ENCODE measurements at regions not wholly inside any gene's neighbourhood (a gene's known extent, or its start where the extent isn't known, plus 50 kb on each side); places are given as distances from the start of the nearest gene placed in this dataset.
"Not testable (repeated sequence)": the region's sequence is repeated elsewhere in the genome, so short reads cannot be mapped to it uniquely, and the experiment has no call there.

DNA sequence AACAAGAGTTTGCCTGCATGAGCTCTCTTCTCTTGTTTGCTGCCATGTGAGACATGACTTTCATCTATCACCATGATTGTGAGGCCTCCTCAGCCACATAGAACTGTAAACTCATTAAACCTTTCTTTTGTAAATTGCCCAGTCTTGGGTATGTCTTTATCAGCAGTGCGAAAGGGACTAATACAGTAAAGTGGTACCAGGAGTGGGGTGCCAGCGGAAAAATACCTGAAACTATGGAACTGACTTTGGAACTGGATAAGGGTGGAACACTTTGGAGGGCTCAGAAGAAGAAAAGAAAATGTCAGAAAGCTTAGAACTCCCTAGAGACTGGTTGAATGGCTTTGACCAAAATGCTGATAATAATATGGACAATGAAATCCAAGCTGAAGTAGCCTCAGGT lies 260.9 kb downstream of the DSC3 start:
- TF ChIP-seq, protein P1, sequence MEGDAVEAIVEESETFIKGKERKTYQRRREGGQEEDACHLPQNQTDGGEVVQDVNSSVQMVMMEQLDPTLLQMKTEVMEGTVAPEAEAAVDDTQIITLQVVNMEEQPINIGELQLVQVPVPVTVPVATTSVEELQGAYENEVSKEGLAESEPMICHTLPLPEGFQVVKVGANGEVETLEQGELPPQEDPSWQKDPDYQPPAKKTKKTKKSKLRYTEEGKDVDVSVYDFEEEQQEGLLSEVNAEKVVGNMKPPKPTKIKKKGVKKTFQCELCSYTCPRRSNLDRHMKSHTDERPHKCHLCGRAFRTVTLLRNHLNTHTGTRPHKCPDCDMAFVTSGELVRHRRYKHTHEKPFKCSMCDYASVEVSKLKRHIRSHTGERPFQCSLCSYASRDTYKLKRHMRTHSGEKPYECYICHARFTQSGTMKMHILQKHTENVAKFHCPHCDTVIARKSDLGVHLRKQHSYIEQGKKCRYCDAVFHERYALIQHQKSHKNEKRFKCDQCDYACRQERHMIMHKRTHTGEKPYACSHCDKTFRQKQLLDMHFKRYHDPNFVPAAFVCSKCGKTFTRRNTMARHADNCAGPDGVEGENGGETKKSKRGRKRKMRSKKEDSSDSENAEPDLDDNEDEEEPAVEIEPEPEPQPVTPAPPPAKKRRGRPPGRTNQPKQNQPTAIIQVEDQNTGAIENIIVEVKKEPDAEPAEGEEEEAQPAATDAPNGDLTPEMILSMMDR (IDR thresholded peaks at IDR 0.05; ENCODE audit: low read depth, low read length), result no peak
- DNase-seq (ENCODE audit: low read depth in 2 of 2), result no peak

DNA sequence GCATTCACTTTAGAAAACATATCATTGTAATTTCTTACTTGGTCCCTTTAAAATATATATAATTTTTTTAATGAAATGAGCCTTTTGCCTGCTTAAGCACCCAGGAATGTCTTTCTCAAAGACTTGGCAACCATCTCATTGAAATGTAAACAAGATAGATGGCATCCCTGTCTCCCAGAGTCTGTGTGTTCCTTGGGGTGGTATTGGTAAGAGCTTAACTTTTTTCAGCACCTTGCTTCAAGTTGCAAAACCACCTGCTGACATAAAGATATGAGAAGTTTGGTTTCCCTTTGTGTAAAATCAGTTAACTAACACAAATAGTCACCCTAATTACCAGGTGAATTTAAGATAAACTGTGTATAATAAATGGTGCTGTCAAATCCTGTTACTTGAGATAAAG lies 266.9 kb downstream of the DSC3 start:
- H3K4me3 ChIP-seq (replicated peaks in 1 of 2; ENCODE audit: low read depth in 2 of 2, low read length in 2 of 2), result no peak overlapping the region
- TF ChIP-seq, protein P1 (IDR thresholded peaks at IDR 0.05; ENCODE audit: low read depth, low read length), result no peak
- no peak for DNase-seq (ENCODE audit: low read depth in 2 of 2)

More for the DNA sequence above, 260.9 kb downstream of the DSC3 start:
- no peak overlapping the region for H3K4me3 ChIP-seq (replicated peaks in 1 of 2; ENCODE audit: low read depth in 2 of 2, low read length in 2 of 2)

DNA sequence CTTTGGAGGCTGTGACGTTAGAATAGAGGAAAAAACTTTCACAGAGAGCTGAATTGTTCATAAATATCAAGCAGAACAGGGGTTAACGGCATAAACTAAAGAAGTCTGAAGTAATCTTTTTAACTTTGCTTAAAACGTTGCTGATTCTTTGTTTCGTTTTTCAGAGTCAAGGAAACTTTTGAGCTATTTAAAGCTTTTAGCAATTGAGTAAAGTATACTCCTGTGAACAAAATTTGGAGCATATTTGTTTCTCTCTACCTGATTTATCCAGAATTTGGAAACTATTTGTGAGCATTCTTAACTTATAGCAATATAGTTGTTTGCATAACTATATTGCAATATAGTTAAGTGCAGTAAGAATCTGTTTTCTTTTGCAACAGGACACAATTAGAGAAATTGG lies 270.4 kb downstream of the DSC3 start:
- not testable (repeated sequence) for DNase-seq (ENCODE audit: low read depth in 2 of 2); H3K4me3 ChIP-seq (replicated peaks in 1 of 2; ENCODE audit: low read depth in 2 of 2, low read length in 2 of 2)

DNA sequence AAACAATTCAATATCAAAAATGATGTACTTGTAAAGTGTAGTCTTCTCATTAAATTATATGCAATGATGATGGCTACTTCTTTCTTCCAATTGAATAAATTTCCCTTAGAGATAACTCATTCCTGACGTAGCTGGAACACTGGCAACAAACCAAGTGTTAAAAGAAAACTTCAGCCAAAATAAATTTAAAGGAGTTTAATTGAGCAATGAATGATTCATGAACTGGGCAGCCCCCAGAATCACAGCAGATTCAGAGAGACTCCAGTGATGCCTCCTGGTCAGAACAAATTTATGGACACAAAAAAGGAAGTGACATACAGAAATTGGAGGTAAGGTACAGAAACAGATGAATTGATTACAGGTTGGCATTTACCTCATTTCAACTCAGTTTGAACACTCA lies 276.5 kb downstream of the DSC3 start:
- no peak overlapping the region for H3K4me3 ChIP-seq (replicated peaks in 1 of 2; ENCODE audit: low read depth in 2 of 2, low read length in 2 of 2)
- TF ChIP-seq, protein P1 (IDR thresholded peaks at IDR 0.05; ENCODE audit: low read depth, low read length), result no peak
- no peak for DNase-seq (ENCODE audit: low read depth in 2 of 2)

DNA sequence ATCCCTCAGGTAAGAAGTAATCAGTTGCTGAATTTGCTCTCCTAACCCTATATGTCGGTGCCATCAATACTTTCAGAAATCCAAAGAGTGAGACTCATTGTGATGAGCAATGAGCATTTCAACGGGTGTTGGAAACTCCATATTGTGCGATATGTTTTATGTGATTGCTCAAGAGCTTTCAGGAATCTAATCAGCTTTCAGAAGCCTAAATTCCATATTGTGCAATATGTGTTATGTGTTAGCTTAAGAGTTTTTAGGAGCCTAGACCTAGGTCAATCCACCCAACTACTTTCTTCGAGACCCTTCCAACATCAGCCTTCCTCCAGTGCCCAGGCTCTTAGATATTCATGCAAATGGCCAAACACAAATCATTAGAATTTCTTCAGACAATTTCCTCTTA lies 277.3 kb downstream of the DSC3 start:
- no peak overlapping the region for H3K4me3 ChIP-seq (replicated peaks in 1 of 2; ENCODE audit: low read depth in 2 of 2, low read length in 2 of 2)
- TF ChIP-seq, protein P1 (IDR thresholded peaks at IDR 0.05; ENCODE audit: low read depth, low read length), result no peak
- no peak for DNase-seq (ENCODE audit: low read depth in 2 of 2)

DNA sequence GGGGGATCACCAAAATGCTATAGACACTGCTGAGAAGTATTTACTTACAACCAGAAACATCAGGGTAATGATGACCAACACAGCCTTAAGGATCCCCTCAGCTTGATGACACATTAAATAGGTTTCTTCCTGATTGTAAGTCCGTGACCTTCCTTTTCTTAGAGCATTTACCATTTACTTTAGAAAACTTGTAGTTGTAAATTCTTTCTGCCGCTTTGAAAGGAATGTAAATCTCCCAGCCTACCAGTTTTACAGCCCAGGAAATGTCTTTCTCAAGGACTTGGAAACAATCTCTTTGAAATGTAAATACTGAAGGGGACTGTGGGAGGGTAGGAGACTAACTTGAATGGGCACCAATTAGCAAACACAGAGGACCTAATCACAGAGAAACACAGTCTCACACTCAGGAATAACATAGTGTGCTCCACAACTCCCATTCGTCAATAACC lies 278.6 kb downstream of the DSC3 start:
- no peak overlapping the region for H3K4me3 ChIP-seq (replicated peaks in 1 of 2; ENCODE audit: low read depth in 2 of 2, low read length in 2 of 2)
- TF ChIP-seq, protein P1 (IDR thresholded peaks at IDR 0.05; ENCODE audit: low read depth, low read length), result no peak
- DNase-seq (ENCODE audit: low read depth in 2 of 2), result no peak

DNA sequence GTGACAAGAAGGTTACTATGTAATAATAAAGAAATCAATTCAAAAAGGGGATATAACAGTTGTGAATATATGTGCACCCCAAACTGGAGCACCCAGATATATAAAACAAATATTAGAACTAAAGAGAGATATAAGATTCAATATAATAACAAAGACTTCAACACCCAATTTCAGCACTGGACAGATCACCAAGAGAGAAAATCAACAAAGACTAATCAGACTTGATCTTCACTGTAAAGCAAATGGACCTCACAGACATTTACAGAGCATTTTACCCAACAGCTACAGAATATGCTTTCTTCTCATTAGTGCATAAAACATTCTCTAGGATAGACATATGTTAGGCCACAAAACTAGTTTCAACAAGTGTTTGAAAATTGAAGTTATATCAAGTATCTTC lies 287.7 kb downstream of the DSC3 start:
- TF ChIP-seq, protein P1 (IDR thresholded peaks at IDR 0.05; ENCODE audit: low read depth, low read length), result no peak
- no peak for DNase-seq (ENCODE audit: low read depth in 2 of 2)
- H3K4me3 ChIP-seq (replicated peaks in 1 of 2; ENCODE audit: low read depth in 2 of 2, low read length in 2 of 2), result no peak overlapping the region
